ENCODE measurements at regions not wholly inside any gene's neighbourhood (a gene's known extent, or its start where the extent isn't known, plus 50 kb on each side); places are given as distances from the start of the nearest gene placed in this dataset.

DNA sequence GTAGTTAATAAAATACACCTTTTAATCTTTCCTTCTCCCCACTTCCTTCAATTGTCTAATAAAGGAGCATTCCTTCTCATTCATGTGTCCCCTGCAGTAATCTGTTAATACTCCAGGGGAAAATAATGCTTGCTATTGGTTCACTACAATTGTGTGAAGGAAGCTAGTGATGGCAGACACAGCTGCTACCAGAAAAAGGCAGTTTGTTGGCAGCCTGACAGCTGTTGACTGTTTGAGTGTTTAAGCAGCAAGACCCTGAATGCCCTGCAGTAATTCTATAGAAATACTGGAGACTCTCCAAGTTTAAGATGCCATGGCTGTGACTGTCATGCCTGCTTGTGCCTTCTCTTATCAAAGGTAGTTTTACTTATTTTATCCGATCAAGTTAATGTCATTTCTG lies 359.5 kb downstream of the C4orf33 start:
- TF ChIP-seq POLR2AphosphoS5 (IDR thresholded peaks at IDR 0.05; ENCODE audit: low read depth, low read length) = no peak
- no peak for TF ChIP-seq TAF1 (IDR thresholded peaks at IDR 0.05; ENCODE audit: low read depth, low read length)
- TF ChIP-seq POLR2A (IDR thresholded peaks at IDR 0.05; ENCODE audit: low read depth, low read length) = no peak

Data from GM12891 (cell line).